ENCODE measurements at regions not wholly inside any gene's neighbourhood (a gene's known extent, or its start where the extent isn't known, plus 50 kb on each side); places are given as distances from the start of the nearest gene placed in this dataset.
A peak's percentile ranks its signal among the peaks of the same experiment; 100 is the strongest.
"Not testable (repeated sequence)": the region's sequence is repeated elsewhere in the genome, so short reads cannot be mapped to it uniquely, and the experiment has no call there.

GRCh38 chr12:19921716-19922115 is 446.6 kb upstream of the PDE3A start:
- not testable (repeated sequence) for DNase-seq

- DNase-seq = no peak
These were observed 445.6 kb upstream of the PDE3A start for GRCh38 chr12:19922717-19923116.

GRCh38 chr12:19924360-19924759 is 444.0 kb upstream of the PDE3A start:
- no peak for DNase-seq

GRCh38 chr12:19925841-19926240 is 442.5 kb upstream of the PDE3A start:
- no peak for DNase-seq

GRCh38 chr12:19926266-19926665 is 442.1 kb upstream of the PDE3A start:
- DNase-seq = no peak

GRCh38 chr12:19927661-19928060 is 440.7 kb upstream of the PDE3A start:
- DNase-seq = no peak

- DNase-seq = no peak
These were observed 435.9 kb upstream of the PDE3A start for GRCh38 chr12:19932413-19932812.

- DNase-seq = no peak
These were observed 434.4 kb upstream of the PDE3A start for GRCh38 chr12:19933924-19934323.

- no peak for DNase-seq
These were observed 431.2 kb upstream of the PDE3A start for GRCh38 chr12:19937161-19937560.

- DNase-seq = no peak
These were observed 430.3 kb upstream of the PDE3A start for GRCh38 chr12:19938031-19938430.

GRCh38 chr12:19938491-19938890 is 429.8 kb upstream of the PDE3A start:
- DNase-seq = no peak

GRCh38 chr12:19940267-19940666 is 428.1 kb upstream of the PDE3A start:
- DNase-seq = no peak

- no peak for DNase-seq
These were observed 427.2 kb upstream of the PDE3A start for GRCh38 chr12:19941096-19941495.

GRCh38 chr12:19945559-19946435 is 422.5 kb upstream of the PDE3A start:
- DNase-seq = peak; percentile 70

GRCh38 chr12:19946550-19946949 is 421.8 kb upstream of the PDE3A start:
- peak; percentile 97 for DNase-seq

- no peak for DNase-seq
These were observed 421.0 kb upstream of the PDE3A start for GRCh38 chr12:19947344-19947743.

- DNase-seq = no peak
These were observed 416.7 kb upstream of the PDE3A start for GRCh38 chr12:19951664-19952063.

- no peak for DNase-seq
These were observed 414.6 kb upstream of the PDE3A start for GRCh38 chr12:19953734-19954133.

- no peak for DNase-seq
These were observed 414.2 kb upstream of the PDE3A start for GRCh38 chr12:19954163-19954562.

- DNase-seq = peak; percentile 67
These were observed 410.8 kb upstream of the PDE3A start for GRCh38 chr12:19957308-19958125.

- no peak for DNase-seq
These were observed 409.9 kb upstream of the PDE3A start for GRCh38 chr12:19958389-19958788.

- DNase-seq = peak; percentile 46
These were observed 409.0 kb upstream of the PDE3A start for GRCh38 chr12:19959353-19959752.

- DNase-seq = no peak
These were observed 407.8 kb upstream of the PDE3A start for GRCh38 chr12:19960527-19960926.

- no peak for DNase-seq
These were observed 406.1 kb upstream of the PDE3A start for GRCh38 chr12:19962192-19962591.
